MCF 10A (cell line): ENCODE measurements at regions not wholly inside any gene's neighbourhood (a gene's known extent, or its start where the extent isn't known, plus 50 kb on each side); places are given as distances from the start of the nearest gene placed in this dataset.

ENCODE experiments used
- BruUV-seq: library from RNA; stranded (reverse); fragments of 400-500 nt; replicated peaks from 2 replicates; lab custom pipeline; 2021; lab: Mats Ljungman, UMichigan
- CTCF ChIA-PET: fragments of 300-600 bp; sonication (Branson Sonifier 250); formaldehyde crosslinking; extraction: SDS; loops from one replicate; lab custom pipeline; 2021; ENCODE audit warnings: antibody characterized with exemption, inconsistent platforms; lab: Yijun Ruan, JAX
- POLR2A ChIA-PET: fragments of 300-600, 350-650 bp; sonication (Branson Sonifier 250); formaldehyde crosslinking; extraction: SDS; loops from one replicate; lab custom pipeline; 2020; ENCODE audit warnings: antibody characterized with exemption, inconsistent platforms; lab: Yijun Ruan, JAX
- DNase-seq: peaks from one replicate; pipeline ENCODE4 v3.0.0-alpha.2; 2018; ENCODE audit not compliant: unreplicated experiment
- H3K27ac Mint-ChIP-seq: one replicate; pipeline ENCODE4 v1.8.0; 2022; ENCODE audit warnings: mild to moderate bottlenecking, low read depth, mixed read lengths; ENCODE audit not compliant: unreplicated experiment
- H3K27me3 Mint-ChIP-seq: one replicate; pipeline ENCODE4 v1.8.0; 2022; ENCODE audit warnings: mixed read lengths; ENCODE audit not compliant: insufficient read depth, unreplicated experiment
- H3K36me3 Mint-ChIP-seq: one replicate; pipeline ENCODE4 v1.8.0; 2022; ENCODE audit warnings: mild to moderate bottlenecking, moderate library complexity, mixed read lengths; ENCODE audit not compliant: insufficient read depth, unreplicated experiment
- H3K4me1 Mint-ChIP-seq: one replicate; pipeline ENCODE4 v1.8.0; 2022; ENCODE audit warnings: mixed read lengths; ENCODE audit not compliant: insufficient read depth, unreplicated experiment
- H3K4me3 Mint-ChIP-seq: one replicate; pipeline ENCODE4 v1.8.0; 2022; ENCODE audit warnings: mild to moderate bottlenecking, moderate library complexity, mixed read lengths; ENCODE audit not compliant: unreplicated experiment
- H3K9me3 Mint-ChIP-seq: one replicate; pipeline ENCODE4 v1.8.0; 2022; ENCODE audit warnings: mixed read lengths; ENCODE audit not compliant: unreplicated experiment
- intact Hi-C: fragments of 100-400 bp; cut with micrococcal nuclease; formaldehyde crosslinking; loops from 2 replicates; pipeline ENCODE4 v1.14.1; 2022
- TF ChIP-seq, protein P1 (sequence below): fragments of 200-600 bp; IDR thresholded peaks from one replicate; pipeline ENCODE4 v1.8.0; 2022; ENCODE audit warnings: antibody characterized with exemption, mild to moderate bottlenecking; ENCODE audit not compliant: unreplicated experiment

DNA sequence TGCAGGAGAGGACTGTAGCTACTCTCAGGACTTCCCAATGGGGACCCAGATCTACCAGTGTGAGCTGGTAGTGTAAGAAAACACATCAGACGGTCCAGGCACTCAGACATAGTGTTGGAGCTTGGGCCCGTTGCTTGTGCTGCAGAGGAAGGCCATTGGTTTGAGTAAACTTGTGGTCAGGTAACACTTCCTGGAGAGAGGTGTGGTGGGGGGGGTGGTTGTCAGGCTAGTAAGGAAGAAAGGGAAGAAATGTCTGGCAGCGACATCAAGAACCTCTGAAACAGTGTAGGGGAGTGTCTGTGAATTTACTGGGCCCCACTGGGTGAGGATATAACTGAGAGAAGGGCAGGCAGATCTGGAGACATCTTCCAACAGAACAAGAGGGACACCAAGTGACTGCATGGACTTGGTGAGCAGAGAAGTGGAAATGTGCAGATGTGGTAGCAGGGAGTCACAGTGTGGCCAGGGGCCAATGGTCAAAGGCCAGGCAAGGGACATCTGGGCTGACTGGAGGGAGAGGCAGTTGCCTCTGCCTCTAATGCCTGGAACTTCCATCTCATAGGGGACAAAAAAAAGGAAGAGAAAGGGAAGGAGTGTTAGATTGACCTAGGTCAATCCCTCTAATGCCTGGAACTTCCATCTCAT lies 63.7 kb upstream of the MRPS22 start:
- TF ChIP-seq, protein P1, sequence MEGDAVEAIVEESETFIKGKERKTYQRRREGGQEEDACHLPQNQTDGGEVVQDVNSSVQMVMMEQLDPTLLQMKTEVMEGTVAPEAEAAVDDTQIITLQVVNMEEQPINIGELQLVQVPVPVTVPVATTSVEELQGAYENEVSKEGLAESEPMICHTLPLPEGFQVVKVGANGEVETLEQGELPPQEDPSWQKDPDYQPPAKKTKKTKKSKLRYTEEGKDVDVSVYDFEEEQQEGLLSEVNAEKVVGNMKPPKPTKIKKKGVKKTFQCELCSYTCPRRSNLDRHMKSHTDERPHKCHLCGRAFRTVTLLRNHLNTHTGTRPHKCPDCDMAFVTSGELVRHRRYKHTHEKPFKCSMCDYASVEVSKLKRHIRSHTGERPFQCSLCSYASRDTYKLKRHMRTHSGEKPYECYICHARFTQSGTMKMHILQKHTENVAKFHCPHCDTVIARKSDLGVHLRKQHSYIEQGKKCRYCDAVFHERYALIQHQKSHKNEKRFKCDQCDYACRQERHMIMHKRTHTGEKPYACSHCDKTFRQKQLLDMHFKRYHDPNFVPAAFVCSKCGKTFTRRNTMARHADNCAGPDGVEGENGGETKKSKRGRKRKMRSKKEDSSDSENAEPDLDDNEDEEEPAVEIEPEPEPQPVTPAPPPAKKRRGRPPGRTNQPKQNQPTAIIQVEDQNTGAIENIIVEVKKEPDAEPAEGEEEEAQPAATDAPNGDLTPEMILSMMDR = no peak
- H3K27me3 Mint-ChIP-seq = peaks cover 29% of the 10 kb centered on the region
- ChIA-PET CTCF (interaction anchor here (1.3 kb wide), 1 partner anchor 19 kb away, joined by 5 read pairs; no protein-coding TSS in a partner anchor), POLR2A (no interaction called here)
- no peak overlapping the region for H3K27ac Mint-ChIP-seq
- H3K4me1 Mint-ChIP-seq = no peaks in the 10 kb centered on the region
- no peak for DNase-seq
- BruUV-seq = no TSS peak
- H3K9me3 Mint-ChIP-seq = no peaks in the 10 kb centered on the region
- intact Hi-C loops = no loop called here
- H3K4me3 Mint-ChIP-seq = no peak overlapping the region
- H3K36me3 Mint-ChIP-seq = peaks cover 5% of the 10 kb centered on the region

DNA sequence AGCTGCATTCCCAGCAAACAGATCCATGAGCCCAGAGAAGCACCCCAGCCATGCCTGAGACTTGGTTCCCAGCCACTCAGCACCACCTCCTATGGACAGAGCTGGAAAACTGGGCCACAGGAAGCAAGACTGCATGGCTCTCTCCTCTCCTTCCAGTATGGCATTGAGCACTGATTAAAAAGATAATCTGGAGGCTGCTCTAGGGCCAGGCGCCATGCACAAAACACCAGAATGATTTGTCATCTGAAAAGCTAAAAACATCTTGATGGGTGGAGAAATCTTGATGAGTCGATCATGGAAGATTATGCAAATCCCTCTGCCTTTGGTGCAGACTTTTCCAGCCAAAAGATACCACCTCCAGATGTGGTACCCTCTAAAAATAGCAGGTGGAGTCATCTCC lies 62.7 kb upstream of the MRPS22 start:
- no peak overlapping the region for H3K4me3 Mint-ChIP-seq
- H3K27ac Mint-ChIP-seq = no peak overlapping the region
- BruUV-seq = no TSS peak
- H3K27me3 Mint-ChIP-seq = peaks cover 29% of the 10 kb centered on the region
- ChIA-PET POLR2A (no interaction called here), CTCF (interaction anchor here (1.3 kb wide), 1 partner anchor 18 kb away, joined by 5 read pairs; no protein-coding TSS in a partner anchor)
- no peak for DNase-seq
- peaks cover 5% of the 10 kb centered on the region for H3K36me3 Mint-ChIP-seq
- H3K9me3 Mint-ChIP-seq = no peaks in the 10 kb centered on the region
- intact Hi-C loops = no loop called here
- TF ChIP-seq, protein P1 = no peak
- no peaks in the 10 kb centered on the region for H3K4me1 Mint-ChIP-seq

DNA sequence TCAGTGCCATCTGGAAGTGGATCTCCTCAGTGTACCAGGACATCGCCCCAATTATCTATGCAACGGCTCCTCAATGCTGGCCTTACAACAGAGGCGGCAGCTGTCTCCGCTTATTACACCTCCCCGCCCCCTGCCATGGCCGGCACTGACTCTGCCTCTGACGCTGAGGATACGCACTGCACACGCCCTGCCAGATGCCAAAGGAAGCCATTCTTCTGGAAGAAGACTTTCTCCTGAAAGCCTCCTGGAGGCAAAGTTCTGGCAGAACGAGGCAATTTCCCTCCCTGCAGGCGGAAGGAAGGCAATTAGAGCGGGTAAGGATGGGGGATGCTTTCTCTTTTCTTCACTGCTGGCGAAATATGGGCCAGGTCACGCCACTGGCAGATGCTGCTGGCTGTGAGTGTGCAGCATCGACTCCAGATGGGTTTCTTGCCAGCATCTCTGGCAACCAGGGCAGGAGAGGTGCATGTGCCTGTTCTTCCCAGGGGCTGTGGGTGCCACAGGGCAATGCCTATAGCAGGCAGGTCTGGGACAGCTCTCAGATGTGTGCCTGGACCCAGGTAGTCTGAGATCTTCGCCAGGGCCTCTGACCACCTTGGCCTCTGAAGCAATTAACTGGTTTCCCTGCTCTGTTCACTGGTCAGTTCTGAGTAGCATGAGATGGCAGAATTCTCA lies 62.2 kb upstream of the MRPS22 start:
- Mint-ChIP-seq H3K27ac (no peak overlapping the region), H3K4me1 (no peaks in the 10 kb centered on the region), H3K4me3 (no peak overlapping the region), H3K9me3 (no peaks in the 10 kb centered on the region), H3K36me3 (peaks cover 5% of the 10 kb centered on the region), H3K27me3 (peaks cover 29% of the 10 kb centered on the region)
- ChIA-PET CTCF (interaction anchor here (1.3 kb wide), 1 partner anchor 17 kb away, joined by 5 read pairs; no protein-coding TSS in a partner anchor), POLR2A (interaction anchor here (0.6 kb wide), 1 partner anchor 48 kb away, joined by 3 read pairs; no protein-coding TSS in a partner anchor)
- intact Hi-C loops = no loop called here
- BruUV-seq = TSS peak; percentile 57
- no peak for DNase-seq
- TF ChIP-seq, protein P1 = no peak

DNA sequence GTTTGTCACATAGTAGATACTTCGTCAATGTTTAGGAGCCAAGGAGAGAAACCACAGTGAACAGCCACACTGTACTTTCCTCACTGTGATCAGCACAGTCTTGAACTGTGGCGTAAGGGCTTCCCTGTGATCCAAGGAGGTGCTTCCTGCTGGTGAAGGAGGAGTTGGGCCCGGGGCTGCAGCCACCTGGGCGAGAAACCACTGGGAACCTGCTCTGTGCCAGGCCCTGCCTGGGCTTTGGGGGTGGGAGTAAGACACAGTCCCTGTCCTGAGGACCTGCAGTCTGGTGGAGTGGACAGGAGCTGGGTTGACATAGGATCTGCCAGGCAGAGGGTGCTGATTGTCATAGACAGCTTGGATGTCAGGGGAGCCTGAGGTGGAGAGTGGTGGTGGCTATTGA lies 60.5 kb upstream of the MRPS22 start:
- intact Hi-C loops = no loop called here
- H3K4me3 Mint-ChIP-seq = no peak overlapping the region
- no TSS peak for BruUV-seq
- ChIA-PET POLR2A (no interaction called here), CTCF (no interaction called here)
- H3K9me3 Mint-ChIP-seq = no peaks in the 10 kb centered on the region
- DNase-seq = no peak
- H3K36me3 Mint-ChIP-seq = peaks cover 5% of the 10 kb centered on the region
- TF ChIP-seq, protein P1 = no peak
- H3K27me3 Mint-ChIP-seq = peaks cover 29% of the 10 kb centered on the region
- H3K27ac Mint-ChIP-seq = no peak overlapping the region
- H3K4me1 Mint-ChIP-seq = no peaks in the 10 kb centered on the region
